Retina (tissue), 1 donor: ENCODE measurements at regions not wholly inside any gene's neighbourhood (a gene's known extent, or its start where the extent isn't known, plus 50 kb on each side); places are given as distances from the start of the nearest gene placed in this dataset.
"Not testable (repeated sequence)": the region's sequence is repeated elsewhere in the genome, so short reads cannot be mapped to it uniquely, and the experiment has no call there.

ENCODE experiments used
- DNase-seq: peaks from one replicate; pipeline ENCODE4 v3.0.0-alpha.2; 2016

- DNase-seq: no peak
Observed at GRCh38 chr1:29767769-29768425, 531.6 kb downstream of the PTPRU start.

- DNase-seq: no peak
Observed at GRCh38 chr1:29767088-29767685, 530.9 kb downstream of the PTPRU start.

- DNase-seq: no peak
Observed at GRCh38 chr1:29762635-29763034, 526.3 kb downstream of the PTPRU start.

- DNase-seq: no peak
Observed at GRCh38 chr1:29761159-29761928, 525.0 kb downstream of the PTPRU start.

- no peak for DNase-seq
Observed at GRCh38 chr1:29760067-29760564, 523.8 kb downstream of the PTPRU start.

- DNase-seq: no peak
Observed at GRCh38 chr1:29758781-29759499, 522.6 kb downstream of the PTPRU start.

- no peak for DNase-seq
Observed at GRCh38 chr1:29757866-29758780, 521.8 kb downstream of the PTPRU start.

- DNase-seq: no peak
Observed at GRCh38 chr1:29756901-29757725, 520.8 kb downstream of the PTPRU start.

GRCh38 chr1:29756498-29756897, 520.2 kb downstream of the PTPRU start:
- no peak for DNase-seq

- DNase-seq: no peak
Observed at GRCh38 chr1:29756085-29756484, 519.8 kb downstream of the PTPRU start.

- DNase-seq: not testable (repeated sequence)
Observed at GRCh38 chr1:29755412-29756015, 519.2 kb downstream of the PTPRU start.

GRCh38 chr1:29754573-29755375, 518.5 kb downstream of the PTPRU start:
- no peak for DNase-seq

- DNase-seq: no peak
Observed at GRCh38 chr1:29753771-29754572, 517.6 kb downstream of the PTPRU start.

- no peak for DNase-seq
Observed at GRCh38 chr1:29753244-29753643, 516.9 kb downstream of the PTPRU start.

GRCh38 chr1:29752141-29752540, 515.8 kb downstream of the PTPRU start:
- DNase-seq: no peak

GRCh38 chr1:29749024-29749945, 513.0 kb downstream of the PTPRU start:
- DNase-seq: no peak

GRCh38 chr1:29747196-29747595, 510.9 kb downstream of the PTPRU start:
- DNase-seq: no peak
